Endothelial cell of umbilical vein (primary cell): ENCODE measurements at regions not wholly inside any gene's neighbourhood (a gene's known extent, or its start where the extent isn't known, plus 50 kb on each side); places are given as distances from the start of the nearest gene placed in this dataset.

ENCODE experiments used
- CTCF ChIP-seq, 2 donors: IDR thresholded peaks; 1 replicate in 1 of 2; 2 replicates in 1 of 2; pipeline ENCODE4 v1.5.1; 2011; ENCODE audit warnings: low read length in 2 of 2, mild to moderate bottlenecking in 2 of 2, moderate library complexity in 2 of 2, control low read depth in 1 of 2, inconsistent platforms in 1 of 2, low read depth in 1 of 2; ENCODE audit not compliant: insufficient read depth in 1 of 2; ENCODE audit errors: extremely low read depth in 1 of 2
- EZH2 ChIP-seq: IDR thresholded peaks from 2 replicates; pipeline ENCODE4 v1.6.1; 2012; ENCODE audit warnings: borderline replicate concordance, low read depth, mild to moderate bottlenecking, moderate library complexity, low read length, inconsistent platforms; ENCODE audit not compliant: severe bottlenecking
- JUN ChIP-seq: IDR thresholded peaks from 2 replicates; pipeline ENCODE4 v1.6.1; 2011; ENCODE audit warnings: borderline replicate concordance, low read depth; ENCODE audit not compliant: insufficient read length, insufficient read depth
- POLR2A ChIP-seq: IDR thresholded peaks from 2 replicates; pipeline ENCODE4 v1.6.1; 2012; ENCODE audit warnings: low read depth, mild to moderate bottlenecking, control low read depth, low read length

GRCh38 chr4:174401471-174402130 is 117.9 kb downstream of the CEP44 start:
- TF ChIP-seq CTCF (IDR thresholded peaks at IDR 0.05; ENCODE audit: extremely low read depth in 1 of 2, insufficient read depth in 1 of 2, low read depth in 1 of 2, low read length in 2 of 2) (no peak), POLR2A (no peak), EZH2 (no peak), JUN (no peak)
